ENCODE measurements at regions not wholly inside any gene's neighbourhood (a gene's known extent, or its start where the extent isn't known, plus 50 kb on each side); places are given as distances from the start of the nearest gene placed in this dataset.

DNA sequence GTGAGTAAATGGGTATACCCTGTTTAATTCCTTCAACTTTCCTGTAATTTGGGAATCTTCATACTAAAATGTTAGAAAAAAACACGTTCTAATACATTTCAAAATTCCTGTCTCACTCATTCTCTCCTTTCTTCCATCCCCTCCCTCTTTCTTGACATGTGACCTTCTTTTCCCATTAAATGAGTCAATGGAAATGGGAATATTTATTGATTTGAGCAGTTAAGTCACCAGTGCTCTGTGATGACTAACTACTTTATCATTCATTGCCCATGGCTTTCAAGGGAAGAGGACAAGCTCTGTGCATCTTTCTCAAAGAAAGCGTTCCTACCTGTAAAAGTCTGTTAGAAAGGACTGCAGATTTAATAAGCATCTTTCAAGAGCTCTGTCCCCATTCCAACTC is 144.4 kb upstream of the MAP3K1 start:
- intact Hi-C loops (cut with DNase I) = no loop called here
- DNase-seq = no peak
- no peaks in the 10 kb centered on the region for H3K4me1 ChIP-seq
- H3K9me3 ChIP-seq = no peaks in the 10 kb centered on the region
- TF ChIP-seq, protein P1, sequence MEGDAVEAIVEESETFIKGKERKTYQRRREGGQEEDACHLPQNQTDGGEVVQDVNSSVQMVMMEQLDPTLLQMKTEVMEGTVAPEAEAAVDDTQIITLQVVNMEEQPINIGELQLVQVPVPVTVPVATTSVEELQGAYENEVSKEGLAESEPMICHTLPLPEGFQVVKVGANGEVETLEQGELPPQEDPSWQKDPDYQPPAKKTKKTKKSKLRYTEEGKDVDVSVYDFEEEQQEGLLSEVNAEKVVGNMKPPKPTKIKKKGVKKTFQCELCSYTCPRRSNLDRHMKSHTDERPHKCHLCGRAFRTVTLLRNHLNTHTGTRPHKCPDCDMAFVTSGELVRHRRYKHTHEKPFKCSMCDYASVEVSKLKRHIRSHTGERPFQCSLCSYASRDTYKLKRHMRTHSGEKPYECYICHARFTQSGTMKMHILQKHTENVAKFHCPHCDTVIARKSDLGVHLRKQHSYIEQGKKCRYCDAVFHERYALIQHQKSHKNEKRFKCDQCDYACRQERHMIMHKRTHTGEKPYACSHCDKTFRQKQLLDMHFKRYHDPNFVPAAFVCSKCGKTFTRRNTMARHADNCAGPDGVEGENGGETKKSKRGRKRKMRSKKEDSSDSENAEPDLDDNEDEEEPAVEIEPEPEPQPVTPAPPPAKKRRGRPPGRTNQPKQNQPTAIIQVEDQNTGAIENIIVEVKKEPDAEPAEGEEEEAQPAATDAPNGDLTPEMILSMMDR (IDR thresholded peaks at IDR 0.05) = no peak
- H3K4me3 ChIP-seq = no peak overlapping the region
- H3K27me3 ChIP-seq (ENCODE audit: insufficient read depth in 3 of 3, low read length in 2 of 3) = no peaks in the 10 kb centered on the region
- H3K36me3 ChIP-seq (ENCODE audit: insufficient read depth in 1 of 2, low read depth in 1 of 2) = no peaks in the 10 kb centered on the region
- 93 to 97% (median 96%) methylated on average over 2 of the region's 2 CpGs for WGBS, 3 donors
- no peak overlapping the region for H3K27ac ChIP-seq
- ATAC-seq = no peak

DNA sequence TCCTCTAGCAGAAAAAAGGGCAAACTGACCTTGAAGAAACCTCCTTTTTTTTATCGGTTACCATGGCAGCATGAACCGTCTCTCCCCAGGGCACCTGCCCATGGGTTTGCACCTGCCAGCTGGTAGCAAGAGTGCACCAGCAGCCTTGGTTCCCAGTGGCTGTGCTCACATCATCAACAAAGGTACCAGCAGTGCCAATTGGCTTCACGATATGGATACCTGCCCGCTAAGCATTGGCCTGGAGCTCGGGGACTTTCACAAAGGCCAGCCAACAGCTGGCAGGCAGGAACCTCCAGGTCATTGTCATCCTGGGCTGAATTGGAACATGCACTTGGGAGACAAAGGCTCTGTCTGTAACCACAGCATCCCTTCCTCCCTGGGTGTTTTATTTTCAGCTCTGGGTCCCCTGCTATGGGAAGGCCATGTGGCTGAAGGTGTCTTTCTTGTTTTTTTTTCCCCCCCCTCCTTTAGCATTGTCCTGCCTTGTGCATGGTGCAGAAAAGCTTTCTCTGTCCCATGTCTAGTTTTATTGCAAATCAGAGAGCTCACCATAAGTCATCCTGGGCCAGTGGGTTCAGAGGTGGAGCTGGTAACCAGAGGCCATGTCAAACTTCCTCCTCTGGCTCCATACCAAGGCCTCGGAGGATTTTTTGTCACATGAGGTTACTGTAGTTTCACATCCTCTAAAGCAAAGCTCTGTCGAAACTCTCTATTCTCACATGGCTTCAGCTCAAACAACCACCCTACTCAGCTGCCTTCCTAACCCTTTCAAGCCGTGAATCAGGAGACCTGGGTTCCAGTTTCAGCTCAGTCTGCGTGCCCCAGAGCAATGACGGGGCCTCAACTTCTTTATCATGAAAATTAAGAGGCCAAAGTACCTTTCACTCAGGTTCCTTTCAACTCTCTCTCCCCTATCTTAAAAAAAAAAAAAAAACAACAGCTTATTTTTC is 145.5 kb upstream of the MAP3K1 start:
- DNase-seq (peak; percentile 42 to 51), ATAC-seq (peak in 2 of 4 donors; percentile 42 to 51)
- WGBS, 3 donors = 33 to 46% (median 36%) methylated on average over 10 of the region's 10 CpGs
- intact Hi-C loops (cut with DNase I) = no loop called here
- Histone ChIP-seq H3K27me3 (ENCODE audit: insufficient read depth in 3 of 3, low read length in 2 of 3) (no peaks in the 10 kb centered on the region), H3K27ac (no peak overlapping the region), H3K9me3 (no peaks in the 10 kb centered on the region), H3K4me3 (no peak overlapping the region), H3K4me1 (no peaks in the 10 kb centered on the region), H3K36me3 (ENCODE audit: insufficient read depth in 1 of 2, low read depth in 1 of 2) (no peaks in the 10 kb centered on the region)
- TF ChIP-seq, protein P1 (IDR thresholded peaks at IDR 0.05) = no peak

DNA sequence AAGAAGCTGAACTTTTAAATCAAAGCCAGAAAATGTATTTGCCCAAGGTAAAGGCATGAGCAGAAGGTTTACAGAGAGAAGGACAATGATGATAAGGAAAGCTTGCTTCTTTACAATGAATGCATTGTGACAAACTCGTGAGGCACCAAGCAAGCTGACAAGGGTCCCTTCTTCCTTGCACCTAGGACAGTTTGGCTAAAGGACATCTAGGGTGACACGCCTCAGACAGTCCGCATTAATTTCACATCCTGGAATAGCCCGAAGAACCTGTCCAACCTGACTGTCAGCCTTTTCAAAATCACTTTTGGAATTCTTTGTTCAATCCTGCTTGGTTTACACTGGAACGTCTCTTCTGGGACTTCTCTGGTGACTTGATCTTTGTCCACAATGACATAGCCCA is 146.4 kb upstream of the MAP3K1 start:
- no peak for ATAC-seq
- Histone ChIP-seq H3K27me3 (ENCODE audit: insufficient read depth in 3 of 3, low read length in 2 of 3) (no peaks in the 10 kb centered on the region), H3K4me1 (no peaks in the 10 kb centered on the region), H3K4me3 (no peak overlapping the region), H3K36me3 (ENCODE audit: insufficient read depth in 1 of 2, low read depth in 1 of 2) (no peaks in the 10 kb centered on the region), H3K27ac (no peak overlapping the region), H3K9me3 (no peaks in the 10 kb centered on the region)
- 65 to 77% (median 73%) methylated on average over 5 of the region's 5 CpGs for WGBS, 3 donors
- intact Hi-C loops (cut with DNase I) = no loop called here
- DNase-seq = no peak
- TF ChIP-seq, protein P1 (IDR thresholded peaks at IDR 0.05) = no peak

DNA sequence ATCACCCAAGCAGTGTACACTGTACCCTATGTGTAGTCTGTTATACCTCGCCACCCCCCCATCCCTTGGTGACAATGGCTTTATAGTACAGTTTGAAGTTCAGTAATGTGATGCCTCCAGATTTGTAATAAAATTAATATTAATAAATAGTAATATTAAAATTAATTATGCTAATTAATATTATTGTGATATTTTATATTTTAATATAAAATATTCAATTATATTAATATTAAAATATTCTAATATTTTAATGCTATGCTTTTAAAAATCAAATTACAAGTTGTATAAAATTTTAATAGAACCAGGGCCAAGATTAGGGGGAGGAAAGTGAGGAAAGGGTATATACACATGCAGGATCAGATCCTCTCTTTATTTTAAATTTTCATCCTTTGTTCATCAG is 147.7 kb upstream of the MAP3K1 start:
- DNase-seq = no peak
- TF ChIP-seq, protein P1 (IDR thresholded peaks at IDR 0.05) = no peak
- Histone ChIP-seq H3K27me3 (ENCODE audit: insufficient read depth in 3 of 3, low read length in 2 of 3) (no peaks in the 10 kb centered on the region), H3K4me1 (no peaks in the 10 kb centered on the region), H3K9me3 (no peaks in the 10 kb centered on the region), H3K4me3 (no peak overlapping the region), H3K36me3 (ENCODE audit: insufficient read depth in 1 of 2, low read depth in 1 of 2) (no peaks in the 10 kb centered on the region), H3K27ac (no peak overlapping the region)
- intact Hi-C loops (cut with DNase I) = no loop called here
- 97 to 100% (median 100%) methylated on average over 1 of the region's 1 CpG for WGBS, 3 donors
- no peak for ATAC-seq

Data from psoas muscle (tissue), 7 donors.